Loucy (cell line): ENCODE measurements at regions not wholly inside any gene's neighbourhood (a gene's known extent, or its start where the extent isn't known, plus 50 kb on each side); places are given as distances from the start of the nearest gene placed in this dataset.

Experiments used
- EZH2phosphoT487 ChIP-seq: fragments of 200-600 bp; IDR thresholded peaks from 2 replicates; pipeline ENCODE4 v1.6.1; 2018; ENCODE audit warnings: antibody characterized with exemption, mild to moderate bottlenecking, moderate library complexity, borderline replicate concordance
- TF ChIP-seq, protein P1 (sequence below): fragments of 200-600 bp; sonication (generic); conservative IDR thresholded peaks from 2 replicates; pipeline ENCODE4 v1.5.1; 2014; ENCODE audit warnings: mild to moderate bottlenecking, antibody characterized with exemption, low read length

DNA sequence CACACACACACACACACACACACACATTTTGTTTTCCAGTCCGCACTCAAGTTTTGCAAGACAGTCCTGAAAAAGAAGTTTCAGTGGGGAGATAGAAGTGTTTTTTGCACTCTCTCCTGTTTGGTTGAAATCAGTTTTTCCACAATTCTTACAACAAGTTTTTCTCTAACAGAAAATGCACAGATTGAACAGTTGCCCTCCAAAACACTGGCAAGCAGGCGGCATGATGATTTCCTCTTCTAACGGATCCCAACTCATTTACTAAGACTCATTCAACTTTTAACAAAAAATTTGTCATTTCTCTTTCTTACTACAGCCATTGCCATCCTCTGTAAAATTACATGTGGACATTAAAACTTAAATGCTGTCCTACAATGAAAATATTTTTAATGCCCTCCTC is 117.6 kb upstream of the DTNA start:
- TF ChIP-seq, protein P1, sequence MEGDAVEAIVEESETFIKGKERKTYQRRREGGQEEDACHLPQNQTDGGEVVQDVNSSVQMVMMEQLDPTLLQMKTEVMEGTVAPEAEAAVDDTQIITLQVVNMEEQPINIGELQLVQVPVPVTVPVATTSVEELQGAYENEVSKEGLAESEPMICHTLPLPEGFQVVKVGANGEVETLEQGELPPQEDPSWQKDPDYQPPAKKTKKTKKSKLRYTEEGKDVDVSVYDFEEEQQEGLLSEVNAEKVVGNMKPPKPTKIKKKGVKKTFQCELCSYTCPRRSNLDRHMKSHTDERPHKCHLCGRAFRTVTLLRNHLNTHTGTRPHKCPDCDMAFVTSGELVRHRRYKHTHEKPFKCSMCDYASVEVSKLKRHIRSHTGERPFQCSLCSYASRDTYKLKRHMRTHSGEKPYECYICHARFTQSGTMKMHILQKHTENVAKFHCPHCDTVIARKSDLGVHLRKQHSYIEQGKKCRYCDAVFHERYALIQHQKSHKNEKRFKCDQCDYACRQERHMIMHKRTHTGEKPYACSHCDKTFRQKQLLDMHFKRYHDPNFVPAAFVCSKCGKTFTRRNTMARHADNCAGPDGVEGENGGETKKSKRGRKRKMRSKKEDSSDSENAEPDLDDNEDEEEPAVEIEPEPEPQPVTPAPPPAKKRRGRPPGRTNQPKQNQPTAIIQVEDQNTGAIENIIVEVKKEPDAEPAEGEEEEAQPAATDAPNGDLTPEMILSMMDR: no peak
- no peak for TF ChIP-seq EZH2phosphoT487
